ENCODE measurements at regions not wholly inside any gene's neighbourhood (a gene's known extent, or its start where the extent isn't known, plus 50 kb on each side); places are given as distances from the start of the nearest gene placed in this dataset.
"Not testable (repeated sequence)": the region's sequence is repeated elsewhere in the genome, so short reads cannot be mapped to it uniquely, and the experiment has no call there.

- no peak overlapping the region for H3K4me3 ChIP-seq (ENCODE audit: low read length)
- H3K9me3 ChIP-seq (ENCODE audit: control insufficient read depth, low read length), result no peaks in the 10 kb centered on the region
- DNase-seq (ENCODE audit: low read depth), result no peak
- peaks cover 15% of the 10 kb centered on the region for H3K4me1 ChIP-seq (ENCODE audit: control insufficient read depth, insufficient read depth, low read length)
- no peaks in the 10 kb centered on the region for H3K27me3 ChIP-seq (replicated peaks; ENCODE audit: control insufficient read depth, insufficient read depth, low read length)
- H3K9ac ChIP-seq (ENCODE audit: low read length), result no peak overlapping the region
- no peaks in the 10 kb centered on the region for H3K36me3 ChIP-seq (ENCODE audit: control insufficient read depth, insufficient read depth, low read length, severe bottlenecking)
Measured at GRCh38 chr15:92817339-92817886, 82.7 kb upstream of the CHD2 start.

- Histone ChIP-seq H3K27me3 (replicated peaks; ENCODE audit: control insufficient read depth, insufficient read depth, low read length) (no peaks in the 10 kb centered on the region), H3K4me3 (ENCODE audit: low read length) (no peak overlapping the region), H3K9ac (ENCODE audit: low read length) (no peak overlapping the region), H3K9me3 (ENCODE audit: control insufficient read depth, low read length) (no peaks in the 10 kb centered on the region), H3K4me1 (ENCODE audit: control insufficient read depth, insufficient read depth, low read length) (peaks cover 15% of the 10 kb centered on the region), H3K36me3 (ENCODE audit: control insufficient read depth, insufficient read depth, low read length, severe bottlenecking) (no peaks in the 10 kb centered on the region)
- no peak for DNase-seq (ENCODE audit: low read depth)
Measured at GRCh38 chr15:92818651-92819277, 81.4 kb upstream of the CHD2 start.

GRCh38 chr15:92819278-92820235 lies 80.6 kb upstream of the CHD2 start:
- peak; percentile 23 for DNase-seq (ENCODE audit: low read depth)
- H3K4me1 ChIP-seq (ENCODE audit: control insufficient read depth, insufficient read depth, low read length), result peaks cover 15% of the 10 kb centered on the region

GRCh38 chr15:92820236-92821021 lies 79.7 kb upstream of the CHD2 start:
- Histone ChIP-seq H3K27me3 (replicated peaks; ENCODE audit: control insufficient read depth, insufficient read depth, low read length) (no peaks in the 10 kb centered on the region), H3K4me1 (ENCODE audit: control insufficient read depth, insufficient read depth, low read length) (peaks cover 15% of the 10 kb centered on the region), H3K36me3 (ENCODE audit: control insufficient read depth, insufficient read depth, low read length, severe bottlenecking) (no peaks in the 10 kb centered on the region), H3K4me3 (ENCODE audit: low read length) (peak overlapping the region; percentile 83), H3K9ac (ENCODE audit: low read length) (peak overlapping the region; percentile 88), H3K9me3 (ENCODE audit: control insufficient read depth, low read length) (no peaks in the 10 kb centered on the region)
- peak; percentile 98 for DNase-seq (ENCODE audit: low read depth)

More at GRCh38 chr15:92819278-92820235, 80.6 kb upstream of the CHD2 start:
- Histone ChIP-seq H3K9ac (ENCODE audit: low read length) (peak overlapping the region; percentile 88), H3K27me3 (replicated peaks; ENCODE audit: control insufficient read depth, insufficient read depth, low read length) (no peaks in the 10 kb centered on the region), H3K36me3 (ENCODE audit: control insufficient read depth, insufficient read depth, low read length, severe bottlenecking) (no peaks in the 10 kb centered on the region), H3K9me3 (ENCODE audit: control insufficient read depth, low read length) (no peaks in the 10 kb centered on the region), H3K4me3 (ENCODE audit: low read length) (peak overlapping the region; percentile 83)

- H3K36me3 ChIP-seq (ENCODE audit: control insufficient read depth, insufficient read depth, low read length, severe bottlenecking), result no peaks in the 10 kb centered on the region
- no peak for DNase-seq (ENCODE audit: low read depth)
- no peak overlapping the region for H3K9ac ChIP-seq (ENCODE audit: low read length)
- H3K4me3 ChIP-seq (ENCODE audit: low read length), result no peak overlapping the region
- no peaks in the 10 kb centered on the region for H3K27me3 ChIP-seq (replicated peaks; ENCODE audit: control insufficient read depth, insufficient read depth, low read length)
- no peaks in the 10 kb centered on the region for H3K9me3 ChIP-seq (ENCODE audit: control insufficient read depth, low read length)
- H3K4me1 ChIP-seq (ENCODE audit: control insufficient read depth, insufficient read depth, low read length), result peaks cover 15% of the 10 kb centered on the region
Measured at GRCh38 chr15:92821491-92822116, 78.5 kb upstream of the CHD2 start.

- peaks cover 15% of the 10 kb centered on the region for H3K4me1 ChIP-seq (ENCODE audit: control insufficient read depth, insufficient read depth, low read length)
- DNase-seq (ENCODE audit: low read depth), result no peak
- no peaks in the 10 kb centered on the region for H3K9me3 ChIP-seq (ENCODE audit: control insufficient read depth, low read length)
Measured at GRCh38 chr15:92822216-92823144, 77.6 kb upstream of the CHD2 start.

GRCh38 chr15:92825985-92826384 lies 74.1 kb upstream of the CHD2 start:
- no peaks in the 10 kb centered on the region for H3K36me3 ChIP-seq (ENCODE audit: control insufficient read depth, insufficient read depth, low read length, severe bottlenecking)
- H3K9ac ChIP-seq (ENCODE audit: low read length), result no peak overlapping the region
- H3K27me3 ChIP-seq (replicated peaks; ENCODE audit: control insufficient read depth, insufficient read depth, low read length), result no peaks in the 10 kb centered on the region
- H3K9me3 ChIP-seq (ENCODE audit: control insufficient read depth, low read length), result no peaks in the 10 kb centered on the region
- H3K4me1 ChIP-seq (ENCODE audit: control insufficient read depth, insufficient read depth, low read length), result peaks cover 8% of the 10 kb centered on the region
- no peak for DNase-seq (ENCODE audit: low read depth)
- no peak overlapping the region for H3K4me3 ChIP-seq (ENCODE audit: low read length)

More at GRCh38 chr15:92822216-92823144, 77.6 kb upstream of the CHD2 start:
- Histone ChIP-seq H3K36me3 (ENCODE audit: control insufficient read depth, insufficient read depth, low read length, severe bottlenecking) (no peaks in the 10 kb centered on the region), H3K9ac (ENCODE audit: low read length) (no peak overlapping the region), H3K4me3 (ENCODE audit: low read length) (no peak overlapping the region), H3K27me3 (replicated peaks; ENCODE audit: control insufficient read depth, insufficient read depth, low read length) (no peaks in the 10 kb centered on the region)

- H3K27me3 ChIP-seq (replicated peaks; ENCODE audit: control insufficient read depth, insufficient read depth, low read length); H3K36me3 ChIP-seq (ENCODE audit: control insufficient read depth, insufficient read depth, low read length, severe bottlenecking); H3K4me3 ChIP-seq (ENCODE audit: low read length); H3K9me3 ChIP-seq (ENCODE audit: control insufficient read depth, low read length); DNase-seq (ENCODE audit: low read depth); H3K9ac ChIP-seq (ENCODE audit: low read length): not testable (repeated sequence)
- H3K4me1 ChIP-seq (ENCODE audit: control insufficient read depth, insufficient read depth, low read length), result peaks cover 23% of the 10 kb centered on the region
Measured at GRCh38 chr15:92827991-92828390, 72.1 kb upstream of the CHD2 start.

- Histone ChIP-seq H3K36me3 (ENCODE audit: control insufficient read depth, insufficient read depth, low read length, severe bottlenecking) (no peaks in the 10 kb centered on the region), H3K4me3 (ENCODE audit: low read length) (no peak overlapping the region), H3K9me3 (ENCODE audit: control insufficient read depth, low read length) (no peaks in the 10 kb centered on the region), H3K27me3 (replicated peaks; ENCODE audit: control insufficient read depth, insufficient read depth, low read length) (no peaks in the 10 kb centered on the region), H3K4me1 (ENCODE audit: control insufficient read depth, insufficient read depth, low read length) (peaks cover 29% of the 10 kb centered on the region), H3K9ac (ENCODE audit: low read length) (no peak overlapping the region)
- DNase-seq (ENCODE audit: low read depth), result no peak
Measured at GRCh38 chr15:92829875-92830274, 70.2 kb upstream of the CHD2 start.

- H3K27me3 ChIP-seq (replicated peaks; ENCODE audit: control insufficient read depth, insufficient read depth, low read length), result no peaks in the 10 kb centered on the region
- H3K36me3 ChIP-seq (ENCODE audit: control insufficient read depth, insufficient read depth, low read length, severe bottlenecking), result no peaks in the 10 kb centered on the region
- no peaks in the 10 kb centered on the region for H3K9me3 ChIP-seq (ENCODE audit: control insufficient read depth, low read length)
- peaks cover 29% of the 10 kb centered on the region for H3K4me1 ChIP-seq (ENCODE audit: control insufficient read depth, insufficient read depth, low read length)
- H3K4me3 ChIP-seq (ENCODE audit: low read length), result peak overlapping the region; percentile 69
- peak overlapping the region; percentile 94 for H3K9ac ChIP-seq (ENCODE audit: low read length)
- DNase-seq (ENCODE audit: low read depth), result no peak
Measured at GRCh38 chr15:92831336-92831654, 68.8 kb upstream of the CHD2 start.

All from adipocyte (in vitro differentiated cells).